Breast epithelium (tissue), 4 donors: ENCODE measurements at regions not wholly inside any gene's neighbourhood (a gene's known extent, or its start where the extent isn't known, plus 50 kb on each side); places are given as distances from the start of the nearest gene placed in this dataset.

ENCODE experiments used
- DNase-seq, 2 donors: peaks; one replicate each; pipeline ENCODE4 v3.0.0-alpha.2; 2019; ENCODE audit warnings: low spot score in 2 of 2
- H3K27ac ChIP-seq, 2 donors: fragments of 200-600 bp; sonication (generic) in 1 of 2; one replicate each; pipeline ENCODE4 v1.5.1; 2016 to 2019; ENCODE audit warnings: mild to moderate bottlenecking in 1 of 2
- H3K27me3 ChIP-seq, 2 donors: fragments of 200-600 bp; sonication (generic) in 1 of 2; one replicate each; pipeline versions ENCODE4 v1.5.1 to v1.6.0; 2017 to 2019; ENCODE audit warnings: control low read depth in 1 of 2, mild to moderate bottlenecking in 1 of 2
- H3K36me3 ChIP-seq: fragments of 200-600 bp; one replicate; pipeline ENCODE4 v1.5.1; 2019
- H3K4me1 ChIP-seq, 2 donors: fragments of 200-600 bp; sonication (generic); one replicate each; pipeline ENCODE4 v1.5.1; 2016 to 2019; ENCODE audit warnings: control low read depth in 1 of 2
- H3K4me3 ChIP-seq, 3 donors: fragments of 200-600 bp; sonication (generic); 1 replicate in 2 of 3; 2 replicates in 1 of 3; pipeline ENCODE4 v1.5.1; 2016 to 2019; ENCODE audit warnings: mild to moderate bottlenecking in 3 of 3, moderate library complexity in 2 of 3
- H3K9me3 ChIP-seq, 2 donors: fragments of 200-600 bp; sonication (generic) in 1 of 2; one replicate each; pipeline ENCODE4 v1.5.1; 2016 to 2019; ENCODE audit warnings: control low read depth in 1 of 2
- POLR2A ChIP-seq: fragments of 450-650 bp; IDR thresholded peaks from one replicate; pipeline ENCODE4 v1.6.1; 2016; ENCODE audit warnings: antibody characterized with exemption, mild to moderate bottlenecking, moderate library complexity
- POLR2AphosphoS5 ChIP-seq, 3 donors: sonication (generic); formaldehyde crosslinking; IDR thresholded peaks; one replicate each; pipeline ENCODE4 v1.6.1; 2017; ENCODE audit warnings: antibody characterized with exemption in 3 of 3
- intact Hi-C: fragments of 100-400 bp; cut with DNase I; formaldehyde crosslinking; loops from one replicate; pipeline ENCODE4 v1.15.1; 2023; ENCODE audit warnings: low total_unique reads
- TF ChIP-seq, protein P1 (sequence below), 3 donors: fragments of 450-650 bp; IDR thresholded peaks; one replicate each; pipeline ENCODE4 v1.5.1; 2016 to 2017; ENCODE audit warnings: antibody characterized with exemption in 3 of 3, mild to moderate bottlenecking in 3 of 3, moderate library complexity in 3 of 3

DNA sequence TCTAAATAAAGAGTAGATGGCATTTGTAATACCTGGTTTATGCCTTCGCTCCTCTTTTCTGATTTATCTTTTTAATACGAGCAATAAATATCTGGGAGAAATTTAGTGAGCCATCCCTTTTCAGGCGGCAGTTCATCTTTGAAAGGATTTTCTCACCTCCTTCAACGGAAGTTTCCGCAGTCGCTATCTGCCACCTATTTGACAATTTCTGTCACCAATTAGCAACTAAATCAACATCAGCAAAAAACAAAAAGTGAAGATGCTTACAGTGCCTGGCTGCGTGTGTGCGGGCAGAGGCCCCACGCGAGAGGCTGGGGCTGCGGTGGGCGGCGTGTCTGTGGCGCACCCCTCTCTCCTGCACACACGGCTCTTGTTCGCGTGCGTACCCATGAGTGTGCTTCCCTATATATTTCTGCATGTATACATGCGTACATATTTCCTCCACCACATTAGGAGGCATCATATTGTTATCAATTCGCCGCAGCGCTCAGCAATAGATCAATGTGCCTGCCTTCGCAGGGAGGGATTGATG, 117.3 kb upstream of the BARHL2 start:
- DNase-seq, result no peak
- Histone ChIP-seq H3K4me3 (no peak overlapping the region), H3K4me1 (no peaks in the 10 kb centered on the region), H3K27ac (no peak overlapping the region), H3K36me3 (no peaks in the 10 kb centered on the region), H3K9me3 (no peaks in the 10 kb centered on the region), H3K27me3 (peaks cover 0 to 18% of the 10 kb centered on the region in 2 donors)
- TF ChIP-seq POLR2AphosphoS5 (IDR thresholded peaks at IDR 0.05) (no peak), POLR2A (no peak)
- intact Hi-C loops, result no loop called here

DNA sequence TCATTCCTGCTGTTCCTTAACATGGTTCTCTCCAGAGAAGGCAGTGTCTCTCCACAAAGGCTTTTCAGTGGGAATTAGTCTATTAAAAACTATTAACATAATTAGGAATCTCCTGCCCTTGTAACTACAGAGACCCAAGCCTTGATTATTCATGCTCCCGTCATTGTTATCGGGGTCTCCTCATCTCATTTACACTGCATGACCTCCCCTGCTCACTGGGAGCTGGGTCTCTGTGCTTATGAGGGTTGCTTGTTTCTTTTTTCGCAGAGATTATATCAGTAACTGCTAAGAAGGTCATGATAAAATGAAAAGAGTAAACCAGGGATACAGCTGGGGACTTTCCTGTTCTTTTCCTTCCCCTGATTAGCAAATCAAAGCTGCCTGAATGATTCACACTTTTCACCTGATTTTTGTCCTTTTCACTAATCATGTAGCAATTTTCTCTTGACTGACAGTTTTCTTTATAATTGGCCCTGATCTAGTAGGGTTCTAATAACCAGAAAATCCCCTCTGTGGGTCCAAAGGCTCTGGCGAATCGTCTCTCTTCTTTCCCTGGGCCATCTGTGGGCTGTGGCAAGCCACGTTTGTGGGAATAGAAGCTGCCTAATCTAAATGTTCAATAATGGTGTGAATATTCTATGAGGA, 116.5 kb upstream of the BARHL2 start:
- Histone ChIP-seq H3K27ac (no peak overlapping the region), H3K27me3 (peaks cover 0 to 18% of the 10 kb centered on the region in 2 donors), H3K36me3 (no peaks in the 10 kb centered on the region), H3K4me3 (no peak overlapping the region), H3K4me1 (no peaks in the 10 kb centered on the region), H3K9me3 (no peaks in the 10 kb centered on the region)
- no peak for DNase-seq
- intact Hi-C loops, result no loop called here
- TF ChIP-seq POLR2A (no peak), POLR2AphosphoS5 (IDR thresholded peaks at IDR 0.05) (no peak)
- TF ChIP-seq, protein P1, sequence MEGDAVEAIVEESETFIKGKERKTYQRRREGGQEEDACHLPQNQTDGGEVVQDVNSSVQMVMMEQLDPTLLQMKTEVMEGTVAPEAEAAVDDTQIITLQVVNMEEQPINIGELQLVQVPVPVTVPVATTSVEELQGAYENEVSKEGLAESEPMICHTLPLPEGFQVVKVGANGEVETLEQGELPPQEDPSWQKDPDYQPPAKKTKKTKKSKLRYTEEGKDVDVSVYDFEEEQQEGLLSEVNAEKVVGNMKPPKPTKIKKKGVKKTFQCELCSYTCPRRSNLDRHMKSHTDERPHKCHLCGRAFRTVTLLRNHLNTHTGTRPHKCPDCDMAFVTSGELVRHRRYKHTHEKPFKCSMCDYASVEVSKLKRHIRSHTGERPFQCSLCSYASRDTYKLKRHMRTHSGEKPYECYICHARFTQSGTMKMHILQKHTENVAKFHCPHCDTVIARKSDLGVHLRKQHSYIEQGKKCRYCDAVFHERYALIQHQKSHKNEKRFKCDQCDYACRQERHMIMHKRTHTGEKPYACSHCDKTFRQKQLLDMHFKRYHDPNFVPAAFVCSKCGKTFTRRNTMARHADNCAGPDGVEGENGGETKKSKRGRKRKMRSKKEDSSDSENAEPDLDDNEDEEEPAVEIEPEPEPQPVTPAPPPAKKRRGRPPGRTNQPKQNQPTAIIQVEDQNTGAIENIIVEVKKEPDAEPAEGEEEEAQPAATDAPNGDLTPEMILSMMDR (IDR thresholded peaks at IDR 0.05), result no peak

- Histone ChIP-seq H3K4me3 (no peak overlapping the region), H3K36me3 (no peaks in the 10 kb centered on the region), H3K27ac (no peak overlapping the region), H3K9me3 (no peaks in the 10 kb centered on the region), H3K27me3 (peaks cover 0 to 18% of the 10 kb centered on the region in 2 donors), H3K4me1 (no peaks in the 10 kb centered on the region)
- DNase-seq, result no peak
- intact Hi-C loops, result no loop called here
- no peak for TF ChIP-seq POLR2A
- no peak for TF ChIP-seq POLR2AphosphoS5 (IDR thresholded peaks at IDR 0.05)
- TF ChIP-seq, protein P1 (IDR thresholded peaks at IDR 0.05), result no peak
These were observed 114.8 kb upstream of the BARHL2 start for GRCh38 chr1:90831910-90832309.

DNA sequence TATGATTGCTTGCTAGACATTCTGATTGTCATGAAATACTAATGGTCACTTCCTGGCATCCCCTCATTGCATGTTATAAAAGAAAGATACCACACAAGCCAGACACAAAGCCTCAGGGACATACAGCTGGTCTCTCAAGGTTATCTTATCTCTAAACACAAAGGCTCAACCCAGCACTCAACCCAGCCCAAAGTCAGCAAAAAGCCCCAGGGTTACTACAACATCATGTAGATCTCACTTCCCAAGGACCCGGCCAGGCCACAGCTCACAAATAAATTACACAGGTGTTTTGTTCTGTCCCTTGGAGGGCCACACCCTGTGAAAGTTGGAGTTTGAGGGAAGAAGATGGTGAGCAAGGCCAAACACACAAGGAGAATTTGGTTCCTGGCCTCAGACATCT, 109.7 kb upstream of the BARHL2 start:
- intact Hi-C loops, result no loop called here
- Histone ChIP-seq H3K27me3 (no peaks in the 10 kb centered on the region), H3K36me3 (no peaks in the 10 kb centered on the region), H3K4me1 (no peaks in the 10 kb centered on the region), H3K9me3 (no peaks in the 10 kb centered on the region), H3K4me3 (no peak overlapping the region), H3K27ac (no peak overlapping the region)
- TF ChIP-seq POLR2AphosphoS5 (IDR thresholded peaks at IDR 0.05), result no peak
- DNase-seq, result no peak

DNA sequence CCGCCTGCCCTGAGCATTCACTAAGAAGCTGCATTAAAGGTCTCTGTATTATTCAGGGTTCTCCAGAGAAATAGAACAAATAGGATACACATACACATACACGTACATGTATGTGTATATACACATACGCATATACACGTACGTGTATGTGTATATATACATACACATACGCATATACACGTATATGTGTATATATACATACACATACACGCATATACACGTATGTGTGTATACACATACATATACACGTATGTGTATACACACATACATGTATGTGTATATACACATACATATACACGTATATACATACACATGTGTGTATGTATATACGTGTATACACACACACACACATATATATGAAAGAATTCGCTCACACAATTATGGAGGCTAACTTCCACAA, 108.9 kb upstream of the BARHL2 start:
- Histone ChIP-seq H3K4me1 (no peaks in the 10 kb centered on the region), H3K4me3 (no peak overlapping the region), H3K27ac (no peak overlapping the region), H3K27me3 (no peaks in the 10 kb centered on the region), H3K9me3 (no peaks in the 10 kb centered on the region), H3K36me3 (no peaks in the 10 kb centered on the region)
- intact Hi-C loops, result no loop called here
- DNase-seq, result no peak
- TF ChIP-seq, protein P1 (IDR thresholded peaks at IDR 0.05), result no peak
- TF ChIP-seq POLR2A, result no peak
- no peak for TF ChIP-seq POLR2AphosphoS5 (IDR thresholded peaks at IDR 0.05)

DNA sequence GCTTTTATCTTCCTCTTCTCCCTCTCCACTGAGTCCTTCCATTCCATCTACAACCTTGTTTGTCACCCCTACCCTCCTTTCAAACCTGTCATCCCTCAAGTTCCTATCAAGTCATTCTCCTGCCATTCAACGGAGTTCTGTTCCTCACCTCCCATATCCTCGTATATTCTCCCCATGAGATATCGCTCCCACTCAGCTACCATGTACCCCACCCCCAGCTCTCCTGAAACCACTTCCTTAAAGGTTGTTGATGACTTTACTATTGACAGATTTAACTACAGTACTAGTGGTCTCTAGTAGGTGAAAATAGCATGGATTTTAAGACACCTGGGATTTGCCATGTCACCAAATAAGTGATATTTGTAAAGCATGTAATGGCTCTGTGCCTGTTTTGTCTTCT, 107.4 kb upstream of the BARHL2 start:
- no peak for DNase-seq
- Histone ChIP-seq H3K36me3 (no peaks in the 10 kb centered on the region), H3K27ac (no peak overlapping the region), H3K27me3 (no peaks in the 10 kb centered on the region), H3K4me3 (no peak overlapping the region), H3K4me1 (no peaks in the 10 kb centered on the region), H3K9me3 (no peaks in the 10 kb centered on the region)
- TF ChIP-seq POLR2A (no peak), POLR2AphosphoS5 (IDR thresholded peaks at IDR 0.05) (no peak)
- TF ChIP-seq, protein P1 (IDR thresholded peaks at IDR 0.05), result no peak
- intact Hi-C loops, result no loop called here
